Gastrocnemius medialis (tissue), 4 donors: ENCODE measurements at regions not wholly inside any gene's neighbourhood (a gene's known extent, or its start where the extent isn't known, plus 50 kb on each side); places are given as distances from the start of the nearest gene placed in this dataset.

Experiments used
- CTCF ChIP-seq, 5 experiments: fragments of 450-650 bp in 3 of 5; fragments of 200-600 bp in 2 of 5; sonication (generic) in 2 of 5; IDR thresholded peaks in 4 of 5; conservative IDR thresholded peaks in 1 of 5; 1 replicate in 4 of 5; 2 replicates in 1 of 5; pipeline ENCODE4 v1.5.1; 2016 to 2019; ENCODE audit warnings: antibody characterized with exemption in 5 of 5, mild to moderate bottlenecking in 3 of 5, moderate library complexity in 3 of 5
- POLR2A ChIP-seq, 2 donors: fragments of 450-650 bp; IDR thresholded peaks; one replicate each; pipeline ENCODE4 v1.6.1; 2017; ENCODE audit warnings: antibody characterized with exemption in 2 of 2, mild to moderate bottlenecking in 2 of 2, moderate library complexity in 2 of 2

DNA sequence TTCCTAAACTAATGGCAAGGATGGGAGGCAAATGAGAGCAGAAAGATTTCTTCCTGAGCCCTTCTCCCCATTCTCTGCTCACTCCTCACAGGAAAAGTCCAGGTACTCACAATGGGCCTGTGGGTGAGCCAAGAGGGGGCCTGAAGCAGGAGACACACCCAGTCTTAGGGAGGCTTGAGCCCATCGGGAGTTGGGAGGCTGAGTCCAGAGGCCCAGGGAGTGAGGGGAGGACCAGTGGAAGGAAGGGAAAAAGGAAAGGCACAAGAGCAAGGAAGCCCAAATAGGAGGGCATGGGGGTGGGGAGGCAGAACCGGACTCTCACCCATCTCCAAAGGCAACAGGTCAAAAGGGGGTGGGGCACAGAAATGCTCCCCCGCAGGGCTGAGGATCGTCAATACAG, 68.1 kb upstream of the CNEP1R1 start:
- TF ChIP-seq CTCF (IDR thresholded peaks at IDR 0.05 in 4 of 5, conservative IDR thresholded peaks at IDR 0.05 in 1 of 5): no peak
- no peak for TF ChIP-seq POLR2A (IDR thresholded peaks at IDR 0.05)
